ENCODE measurements at regions not wholly inside any gene's neighbourhood (a gene's known extent, or its start where the extent isn't known, plus 50 kb on each side); places are given as distances from the start of the nearest gene placed in this dataset.

GRCh38 chr4:33171873-33172525 is 2451.8 kb downstream of the PCDH7 start (continued):
- TF ChIP-seq EZH2 (IDR thresholded peaks at IDR 0.05; ENCODE audit: low read depth, low read length, severe bottlenecking) (no peak), E2F6 (IDR thresholded peaks at IDR 0.05) (no peak), SAP30 (IDR thresholded peaks at IDR 0.05; ENCODE audit: insufficient read depth, insufficient replicate concordance, low read length) (no peak)
